ENCODE measurements at regions not wholly inside any gene's neighbourhood (a gene's known extent, or its start where the extent isn't known, plus 50 kb on each side); places are given as distances from the start of the nearest gene placed in this dataset.

DNA sequence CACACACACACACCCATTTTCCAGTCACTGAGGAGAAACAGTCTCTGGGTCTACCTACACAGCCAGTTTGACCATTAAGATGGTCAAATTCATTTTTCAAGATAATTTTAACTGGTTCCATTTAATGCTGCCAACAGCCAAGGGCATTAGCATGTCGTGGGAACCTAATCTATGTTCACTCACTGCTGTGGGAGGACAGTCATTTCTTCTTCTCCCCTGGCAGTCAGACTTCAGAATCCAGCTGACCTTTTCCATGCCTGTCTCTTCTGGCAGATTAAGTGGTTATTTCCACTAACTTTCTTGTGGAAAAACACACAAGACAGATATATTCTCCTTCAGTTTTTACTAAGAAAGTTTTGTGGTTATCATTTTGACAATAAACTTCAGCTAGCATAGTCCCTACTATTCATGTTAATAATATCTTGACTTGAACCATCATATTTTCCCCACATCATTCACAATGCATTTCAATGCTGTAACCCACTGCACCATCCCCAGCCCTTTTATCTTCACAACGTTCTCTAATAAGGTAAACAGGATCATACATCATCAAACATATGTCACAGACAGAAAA, 82.2 kb downstream of the DAD1 start:
- TF ChIP-seq, protein P1, sequence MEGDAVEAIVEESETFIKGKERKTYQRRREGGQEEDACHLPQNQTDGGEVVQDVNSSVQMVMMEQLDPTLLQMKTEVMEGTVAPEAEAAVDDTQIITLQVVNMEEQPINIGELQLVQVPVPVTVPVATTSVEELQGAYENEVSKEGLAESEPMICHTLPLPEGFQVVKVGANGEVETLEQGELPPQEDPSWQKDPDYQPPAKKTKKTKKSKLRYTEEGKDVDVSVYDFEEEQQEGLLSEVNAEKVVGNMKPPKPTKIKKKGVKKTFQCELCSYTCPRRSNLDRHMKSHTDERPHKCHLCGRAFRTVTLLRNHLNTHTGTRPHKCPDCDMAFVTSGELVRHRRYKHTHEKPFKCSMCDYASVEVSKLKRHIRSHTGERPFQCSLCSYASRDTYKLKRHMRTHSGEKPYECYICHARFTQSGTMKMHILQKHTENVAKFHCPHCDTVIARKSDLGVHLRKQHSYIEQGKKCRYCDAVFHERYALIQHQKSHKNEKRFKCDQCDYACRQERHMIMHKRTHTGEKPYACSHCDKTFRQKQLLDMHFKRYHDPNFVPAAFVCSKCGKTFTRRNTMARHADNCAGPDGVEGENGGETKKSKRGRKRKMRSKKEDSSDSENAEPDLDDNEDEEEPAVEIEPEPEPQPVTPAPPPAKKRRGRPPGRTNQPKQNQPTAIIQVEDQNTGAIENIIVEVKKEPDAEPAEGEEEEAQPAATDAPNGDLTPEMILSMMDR (conservative IDR thresholded peaks at IDR 0.05; ENCODE audit: low read length), result no peak
- TF ChIP-seq EZH2phosphoT487 (IDR thresholded peaks at IDR 0.05; ENCODE audit: borderline replicate concordance), result no peak

Data from Loucy (cell line).